DND-41 (cell line): ENCODE measurements at regions not wholly inside any gene's neighbourhood (a gene's known extent, or its start where the extent isn't known, plus 50 kb on each side); places are given as distances from the start of the nearest gene placed in this dataset.

Experiments used
- ATAC-seq: fragments of 200-7000 bp; cut with Tn5 transposase; 3 replicates; pipeline ENCODE4 v1.9.1; 2021; ENCODE audit warnings: low read depth; ENCODE audit not compliant: insufficient read depth
- DNase-seq: peaks from one replicate; pipeline ENCODE4 v3.0.0-alpha.2; 2020
- H2AFZ ChIP-seq: 2 replicates; pipeline ENCODE4 v1.6.0; 2012; ENCODE audit warnings: low read depth, low read length
- H3K27ac ChIP-seq: 2 replicates; pipeline ENCODE4 v1.5.1; 2012; ENCODE audit warnings: low read length, inconsistent platforms
- H3K27me3 ChIP-seq: fragments of 200-600 bp; sonication (generic); 2 replicates; pipeline ENCODE4 v1.6.0; 2012; ENCODE audit warnings: low read length, mild to moderate bottlenecking, inconsistent platforms; ENCODE audit not compliant: insufficient read depth, poor library complexity
- H3K36me3 ChIP-seq: 2 replicates; pipeline ENCODE4 v1.5.1; 2012; ENCODE audit warnings: low read length, inconsistent platforms; ENCODE audit not compliant: insufficient read depth
- H3K4me1 ChIP-seq: 2 replicates; pipeline ENCODE4 v1.5.1; 2012; ENCODE audit warnings: mild to moderate bottlenecking, low read length; ENCODE audit not compliant: insufficient read depth
- H3K4me2 ChIP-seq: 2 replicates; pipeline ENCODE4 v1.6.0; 2012; ENCODE audit warnings: mild to moderate bottlenecking, moderate library complexity, low read length, inconsistent platforms; ENCODE audit not compliant: insufficient read depth
- H3K4me3 ChIP-seq, 2 experiments: fragments of 200-600 bp in 1 of 2; shearing (Covaris generic) in 1 of 2; 2 replicates each; pipeline ENCODE4 v1.5.1; 2012 to 2016; ENCODE audit warnings: inconsistent platforms in 2 of 2, low read length in 2 of 2, mild to moderate bottlenecking in 2 of 2, low read depth in 1 of 2, moderate library complexity in 1 of 2
- H3K79me2 ChIP-seq: 2 replicates; pipeline ENCODE4 v1.6.0; 2012; ENCODE audit warnings: low read length, inconsistent platforms; ENCODE audit not compliant: insufficient read depth
- H3K9ac ChIP-seq: 2 replicates; pipeline ENCODE4 v1.6.0; 2012; ENCODE audit warnings: low read depth, mild to moderate bottlenecking, inconsistent platforms, low read length, moderate library complexity
- H3K9me3 ChIP-seq: 2 replicates; pipeline ENCODE4 v1.5.1; 2012; ENCODE audit warnings: low read length, moderate library complexity, mild to moderate bottlenecking, inconsistent platforms; ENCODE audit not compliant: insufficient read depth, severe bottlenecking
- H4K20me1 ChIP-seq: 2 replicates; pipeline ENCODE4 v1.6.0; 2012; ENCODE audit warnings: low read length; ENCODE audit not compliant: insufficient read depth
- CTCF ChIP-seq: IDR thresholded peaks from 2 replicates; pipeline ENCODE4 v1.5.1; 2012; ENCODE audit warnings: borderline replicate concordance, low read length, moderate library complexity, mild to moderate bottlenecking; ENCODE audit not compliant: poor library complexity, severe bottlenecking; ENCODE audit errors: extremely low read depth
- EZH2 ChIP-seq: IDR thresholded peaks from 3 replicates; pipeline ENCODE4 v1.6.1; 2012; ENCODE audit warnings: borderline replicate concordance, low read depth, mild to moderate bottlenecking, moderate library complexity, low read length, inconsistent platforms; ENCODE audit not compliant: severe bottlenecking

- H3K27ac ChIP-seq: no peak overlapping the region
- H3K27me3 ChIP-seq: no peaks in the 10 kb centered on the region
- no peaks in the 10 kb centered on the region for H3K4me1 ChIP-seq
- H3K9ac ChIP-seq: no peak overlapping the region
- H3K9me3 ChIP-seq: no peaks in the 10 kb centered on the region
- DNase-seq (no peak), ATAC-seq (no peak)
- no peak overlapping the region for H2AFZ ChIP-seq
- no peaks in the 10 kb centered on the region for H3K79me2 ChIP-seq
- H3K4me3 ChIP-seq: no peak overlapping the region
- H4K20me1 ChIP-seq: no peaks in the 10 kb centered on the region
- TF ChIP-seq EZH2 (no peak), CTCF (no peak)
- H3K4me2 ChIP-seq: no peak overlapping the region
- no peaks in the 10 kb centered on the region for H3K36me3 ChIP-seq
Observed at GRCh38 chr3:80036176-80036575, 268.4 kb upstream of the ROBO1 start.

GRCh38 chr3:80035021-80035420, 267.2 kb upstream of the ROBO1 start:
- Histone ChIP-seq H3K9ac (no peak overlapping the region), H3K79me2 (no peaks in the 10 kb centered on the region), H3K4me3 (no peak overlapping the region)

GRCh38 chr3:80023010-80023409, 255.2 kb upstream of the ROBO1 start:
- ATAC-seq (no peak), DNase-seq (no peak)
- Histone ChIP-seq H3K9me3 (no peaks in the 10 kb centered on the region), H3K4me2 (no peak overlapping the region), H3K9ac (no peak overlapping the region), H4K20me1 (no peaks in the 10 kb centered on the region), H3K79me2 (no peaks in the 10 kb centered on the region), H3K4me1 (no peaks in the 10 kb centered on the region), H3K36me3 (no peaks in the 10 kb centered on the region), H3K27me3 (no peaks in the 10 kb centered on the region), H2AFZ (no peak overlapping the region), H3K27ac (no peak overlapping the region), H3K4me3 (no peak overlapping the region)
- TF ChIP-seq EZH2 (no peak), CTCF (no peak)

More at GRCh38 chr3:80035021-80035420, 267.2 kb upstream of the ROBO1 start:
- Histone ChIP-seq H3K27me3 (no peaks in the 10 kb centered on the region), H3K27ac (no peak overlapping the region), H3K9me3 (no peaks in the 10 kb centered on the region), H2AFZ (no peak overlapping the region), H3K36me3 (no peaks in the 10 kb centered on the region), H3K4me2 (no peak overlapping the region), H3K4me1 (no peaks in the 10 kb centered on the region), H4K20me1 (no peaks in the 10 kb centered on the region)
- ATAC-seq (no peak), DNase-seq (no peak)
- TF ChIP-seq CTCF (no peak), EZH2 (no peak)

- Histone ChIP-seq H3K36me3 (no peaks in the 10 kb centered on the region), H4K20me1 (no peaks in the 10 kb centered on the region), H3K9ac (no peak overlapping the region), H3K27ac (no peak overlapping the region), H2AFZ (no peak overlapping the region), H3K79me2 (no peaks in the 10 kb centered on the region), H3K4me3 (no peak overlapping the region), H3K9me3 (no peaks in the 10 kb centered on the region), H3K4me1 (no peaks in the 10 kb centered on the region), H3K27me3 (no peaks in the 10 kb centered on the region), H3K4me2 (no peak overlapping the region)
- no peak for ATAC-seq
- DNase-seq: no peak
- TF ChIP-seq CTCF: no peak
- TF ChIP-seq EZH2: no peak
Observed at GRCh38 chr3:80018375-80018774, 250.6 kb upstream of the ROBO1 start.
